H9 (cell line): ENCODE measurements at regions not wholly inside any gene's neighbourhood (a gene's known extent, or its start where the extent isn't known, plus 50 kb on each side); places are given as distances from the start of the nearest gene placed in this dataset.

Experiments used
- DNase-seq: peaks from one replicate; pipeline ENCODE4 v3.0.0-alpha.2; 2017
- H2AFZ ChIP-seq: one replicate; pipeline ENCODE4 v1.6.1; 2013; ENCODE audit warnings: mild to moderate bottlenecking, low read length, control low read depth, moderate library complexity
- H2AK5ac ChIP-seq: 2 replicates; pipeline ENCODE4 v1.6.1; 2013; ENCODE audit warnings: low read length, control low read depth, mixed read lengths; ENCODE audit not compliant: insufficient read length
- H2BK120ac ChIP-seq: one replicate; pipeline ENCODE4 v1.6.1; 2013; ENCODE audit warnings: low read depth, mild to moderate bottlenecking, low read length, control low read depth, inconsistent platforms; ENCODE audit not compliant: poor library complexity, severe bottlenecking
- H2BK12ac ChIP-seq: 2 replicates; pipeline ENCODE4 v1.6.1; 2013; ENCODE audit warnings: low read length, control low read depth, mixed read lengths, low read depth; ENCODE audit not compliant: insufficient read length
- H2BK15ac ChIP-seq: 2 replicates; pipeline ENCODE4 v1.6.1; 2013; ENCODE audit warnings: low read depth, low read length, control low read depth
- H2BK20ac ChIP-seq: one replicate; pipeline ENCODE4 v1.6.1; 2013; ENCODE audit warnings: low read depth, mild to moderate bottlenecking, low read length, control low read depth, inconsistent platforms; ENCODE audit not compliant: poor library complexity, severe bottlenecking
- H2BK5ac ChIP-seq: 2 replicates; pipeline ENCODE4 v1.6.1; 2013; ENCODE audit warnings: low read length, control low read depth, mixed read lengths; ENCODE audit not compliant: insufficient read length
- H3K14ac ChIP-seq: 2 replicates; pipeline ENCODE4 v1.6.1; 2013; ENCODE audit warnings: low read length, control low read depth; ENCODE audit not compliant: insufficient read depth
- H3K18ac ChIP-seq: 2 replicates; pipeline ENCODE4 v1.6.1; 2013; ENCODE audit warnings: low read depth, mild to moderate bottlenecking, mixed read lengths, low read length, control low read depth; ENCODE audit not compliant: insufficient read length
- H3K23ac ChIP-seq: 2 replicates; pipeline ENCODE4 v1.6.1; 2013; ENCODE audit warnings: low read length, control low read depth, mixed read lengths, low read depth; ENCODE audit not compliant: insufficient read length
- H3K23me2 ChIP-seq: 2 replicates; pipeline ENCODE4 v1.6.1; 2013; ENCODE audit warnings: low read depth, mild to moderate bottlenecking, mixed read lengths, low read length, control low read depth; ENCODE audit not compliant: insufficient read length, poor library complexity, severe bottlenecking
- H3K27ac ChIP-seq: 2 replicates; pipeline ENCODE4 v1.5.1; 2013; ENCODE audit warnings: low read length, control low read depth, mixed read lengths, low read depth; ENCODE audit not compliant: insufficient read length
- H3K27me3 ChIP-seq: 2 replicates; pipeline ENCODE4 v1.6.1; 2013; ENCODE audit warnings: low read length, control low read depth, inconsistent platforms; ENCODE audit not compliant: insufficient read depth
- H3K4ac ChIP-seq: 2 replicates; pipeline ENCODE4 v1.6.1; 2013; ENCODE audit warnings: low read depth, mild to moderate bottlenecking, control low read depth, inconsistent platforms, low read length, moderate library complexity
- H3K4me1 ChIP-seq: 2 replicates; pipeline ENCODE4 v1.6.1; 2013; ENCODE audit warnings: low read length, control low read depth, inconsistent platforms; ENCODE audit not compliant: insufficient read depth
- H3K4me2 ChIP-seq: 2 replicates; pipeline ENCODE4 v1.6.1; 2013; ENCODE audit warnings: low read length, control low read depth, mixed read lengths; ENCODE audit not compliant: insufficient read length, insufficient read depth
- H3K56ac ChIP-seq: 2 replicates; pipeline ENCODE4 v1.6.1; 2013; ENCODE audit warnings: low read depth, mild to moderate bottlenecking, mixed read lengths, low read length, control low read depth; ENCODE audit not compliant: insufficient read length
- H3K79me1 ChIP-seq: 2 replicates; pipeline ENCODE4 v1.6.1; 2013; ENCODE audit warnings: low read depth, mild to moderate bottlenecking, moderate library complexity, low read length, control low read depth, inconsistent platforms; ENCODE audit not compliant: insufficient read depth, poor library complexity, severe bottlenecking
- H3K79me2 ChIP-seq: 2 replicates; pipeline ENCODE4 v1.6.1; 2013; ENCODE audit warnings: low read length, control low read depth, inconsistent platforms; ENCODE audit not compliant: insufficient read depth
- H3K9ac ChIP-seq: 2 replicates; pipeline ENCODE4 v1.6.1; 2013; ENCODE audit warnings: low read length, control low read depth, mixed read lengths; ENCODE audit not compliant: insufficient read length; ENCODE audit errors: extremely low read depth
- H3K9me3 ChIP-seq: one replicate; pipeline ENCODE4 v1.6.1; 2013; ENCODE audit warnings: low read depth, low read length, inconsistent platforms; ENCODE audit not compliant: control insufficient read depth
- H3T11ph ChIP-seq: one replicate; pipeline ENCODE4 v1.6.1; 2013; ENCODE audit warnings: mild to moderate bottlenecking, low read length, control low read depth, inconsistent platforms
- H4K20me1 ChIP-seq: one replicate; pipeline ENCODE4 v1.6.1; 2013; ENCODE audit not compliant: control insufficient read depth, insufficient read length, insufficient read depth
- H4K5ac ChIP-seq: 2 replicates; pipeline ENCODE4 v1.6.1; 2013; ENCODE audit warnings: low read depth, mild to moderate bottlenecking, mixed read lengths, low read length, control low read depth; ENCODE audit not compliant: insufficient read length
- H4K8ac ChIP-seq: replicated peaks from 2 replicates; pipeline ENCODE4 v1.6.1; 2013; ENCODE audit warnings: low read length, control low read depth, mixed read lengths, low read depth; ENCODE audit not compliant: insufficient read length
- H4K91ac ChIP-seq: 2 replicates; pipeline ENCODE4 v1.6.1; 2013; ENCODE audit warnings: low read depth, mild to moderate bottlenecking, moderate library complexity, mixed read lengths, low read length, control low read depth; ENCODE audit not compliant: insufficient read length
- H3K27ac Mint-ChIP-seq, 3 experiments: 2 replicates in 2 of 3; 3 replicates in 1 of 3; pipeline ENCODE4 v1.8.0; 2020 to 2021; ENCODE audit warnings: mixed read lengths in 3 of 3, mild to moderate bottlenecking in 1 of 3, moderate library complexity in 1 of 3
- H3K27me3 Mint-ChIP-seq: 2 replicates; pipeline ENCODE4 v1.8.0; 2021; ENCODE audit warnings: low read depth, mild to moderate bottlenecking, moderate library complexity, mixed read lengths
- H3K36me3 Mint-ChIP-seq, 3 experiments: 2 replicates in 2 of 3; 3 replicates in 1 of 3; pipeline ENCODE4 v1.8.0; 2020 to 2021; ENCODE audit warnings: low read depth in 3 of 3, mixed read lengths in 3 of 3; ENCODE audit not compliant: insufficient read depth in 1 of 3
- H3K4me1 Mint-ChIP-seq, 2 experiments: 2 replicates each; pipeline ENCODE4 v1.8.0; 2020; ENCODE audit warnings: mixed read lengths in 2 of 2
- H3K4me3 Mint-ChIP-seq, 2 experiments: 2 replicates in 1 of 2; 3 replicates in 1 of 2; pipeline ENCODE4 v1.8.0; 2020 to 2021; ENCODE audit warnings: mild to moderate bottlenecking in 2 of 2, mixed read lengths in 2 of 2, moderate library complexity in 1 of 2
- H3K9me3 Mint-ChIP-seq, 2 experiments: 2 replicates in 1 of 2; 3 replicates in 1 of 2; pipeline ENCODE4 v1.8.0; 2020; ENCODE audit warnings: mild to moderate bottlenecking in 2 of 2, mixed read lengths in 2 of 2, moderate library complexity in 1 of 2
- CTCF ChIP-seq: fragments of 200-600 bp; sonication (generic); conservative IDR thresholded peaks from 3 replicates; pipeline ENCODE4 v1.8.0; 2021; ENCODE audit warnings: antibody characterized with exemption, mild to moderate bottlenecking
- WGBS: extraction: QIAGEN DNeasy Blood & Tissue Kit; methylation state at CpG from one replicate; pipeline ENCODE4 v1.1.7; 2013; ENCODE audit warnings: missing lambda C conversion rate, low lambda C conversion rate, mixed read lengths; ENCODE audit not compliant: insufficient read length; ENCODE audit errors: extremely low coverage; 5-methylcytosine and 5-hydroxymethylcytosine counted together

- H3K79me1 ChIP-seq, result no peaks in the 10 kb centered on the region
- Mint-ChIP-seq H3K27ac (no peak overlapping the region), H3K4me3 (no peak overlapping the region), H3K4me1 (peaks cover 0 to 5% of the 10 kb centered on the region in 2 experiments; a peak in 2 of 4 replicates), H3K9me3 (no peaks in the 10 kb centered on the region), H3K27me3 (peaks cover 6% of the 10 kb centered on the region), H3K36me3 (no peaks in the 10 kb centered on the region)
- H4K8ac ChIP-seq, result no peak overlapping the region
- no peak overlapping the region for H3K23ac ChIP-seq
- H3K4me2 ChIP-seq, result no peak overlapping the region
- H2BK5ac ChIP-seq, result no peak overlapping the region
- no peaks in the 10 kb centered on the region for H4K20me1 ChIP-seq
- H2BK120ac ChIP-seq, result no peak overlapping the region
- H2BK20ac ChIP-seq, result no peak overlapping the region
- no peak overlapping the region for H3K18ac ChIP-seq
- H2BK15ac ChIP-seq, result no peak overlapping the region
- no peak for TF ChIP-seq CTCF
- no peak overlapping the region for H4K5ac ChIP-seq
- no peaks in the 10 kb centered on the region for H3K23me2 ChIP-seq
- no peak overlapping the region for H3K56ac ChIP-seq
- H2BK12ac ChIP-seq, result no peak overlapping the region
- H3T11ph ChIP-seq, result no peak overlapping the region
- H2AFZ ChIP-seq, result no peak overlapping the region
- no peak overlapping the region for H3K9ac ChIP-seq
- H3K27me3 ChIP-seq, result no peaks in the 10 kb centered on the region
- H3K14ac ChIP-seq, result no peak overlapping the region
- WGBS, result no CpG with 5 or more reads among the region's 3 CpGs
- H4K91ac ChIP-seq, result no peak overlapping the region
- H2AK5ac ChIP-seq, result no peak overlapping the region
- H3K27ac ChIP-seq, result no peak overlapping the region
- no peak overlapping the region for H3K4ac ChIP-seq
- DNase-seq, result no peak
- H3K79me2 ChIP-seq, result no peaks in the 10 kb centered on the region
- no peaks in the 10 kb centered on the region for H3K4me1 ChIP-seq
- H3K9me3 ChIP-seq, result no peaks in the 10 kb centered on the region
Observed at GRCh38 chrX:96436105-96436504, 248.5 kb upstream of the DIAPH2 start.
